ENCODE measurements at regions not wholly inside any gene's neighbourhood (a gene's known extent, or its start where the extent isn't known, plus 50 kb on each side); places are given as distances from the start of the nearest gene placed in this dataset.

- no peak for DNase-seq (ENCODE audit: low spot score)
Measured at GRCh38 chr10:128316925-128317324, 190.7 kb upstream of the MKI67 start.

- DNase-seq (ENCODE audit: low spot score) = no peak
Measured at GRCh38 chr10:128318366-128318765, 192.1 kb upstream of the MKI67 start.

- no peak for DNase-seq (ENCODE audit: low spot score)
Measured at GRCh38 chr10:128318913-128319312, 192.7 kb upstream of the MKI67 start.

- no peak for DNase-seq (ENCODE audit: low spot score)
Measured at GRCh38 chr10:128322106-128322505, 195.9 kb upstream of the MKI67 start.

GRCh38 chr10:128322950-128323349 lies 196.7 kb upstream of the MKI67 start:
- DNase-seq (ENCODE audit: low spot score) = no peak

GRCh38 chr10:128324058-128324827 lies 198.0 kb upstream of the MKI67 start:
- DNase-seq (ENCODE audit: low spot score) = peak; percentile 8

- DNase-seq (ENCODE audit: low spot score) = no peak
Measured at GRCh38 chr10:128325788-128326187, 199.6 kb upstream of the MKI67 start.

GRCh38 chr10:128326251-128326650 lies 200.0 kb upstream of the MKI67 start:
- no peak for DNase-seq (ENCODE audit: low spot score)

- no peak for DNase-seq (ENCODE audit: low spot score)
Measured at GRCh38 chr10:128326851-128327250, 200.6 kb upstream of the MKI67 start.

- no peak for DNase-seq (ENCODE audit: low spot score)
Measured at GRCh38 chr10:128336401-128336800, 210.2 kb upstream of the MKI67 start.

- no peak for DNase-seq (ENCODE audit: low spot score)
Measured at GRCh38 chr10:128337860-128338378, 211.7 kb upstream of the MKI67 start.

GRCh38 chr10:128338951-128339350 lies 212.7 kb upstream of the MKI67 start:
- no peak for DNase-seq (ENCODE audit: low spot score)

GRCh38 chr10:128339753-128340152 lies 213.5 kb upstream of the MKI67 start:
- DNase-seq (ENCODE audit: low spot score) = no peak

GRCh38 chr10:128345353-128345752 lies 219.1 kb upstream of the MKI67 start:
- no peak for DNase-seq (ENCODE audit: low spot score)

GRCh38 chr10:128360783-128361182 lies 234.6 kb upstream of the MKI67 start:
- no peak for DNase-seq (ENCODE audit: low spot score)

- no peak for DNase-seq (ENCODE audit: low spot score)
Measured at GRCh38 chr10:128361487-128361886, 235.3 kb upstream of the MKI67 start.

GRCh38 chr10:128362514-128362913 lies 236.3 kb upstream of the MKI67 start:
- no peak for DNase-seq (ENCODE audit: low spot score)

GRCh38 chr10:128364631-128365030 lies 238.4 kb upstream of the MKI67 start:
- DNase-seq (ENCODE audit: low spot score) = no peak

GRCh38 chr10:128365156-128365725 lies 239.0 kb upstream of the MKI67 start:
- no peak for DNase-seq (ENCODE audit: low spot score)

GRCh38 chr10:128367807-128368206 lies 241.6 kb upstream of the MKI67 start:
- no peak for DNase-seq (ENCODE audit: low spot score)

GRCh38 chr10:128369101-128369650 lies 243.0 kb upstream of the MKI67 start:
- no peak for DNase-seq (ENCODE audit: low spot score)

- DNase-seq (ENCODE audit: low spot score) = no peak
Measured at GRCh38 chr10:128373071-128373749, 247.0 kb upstream of the MKI67 start.

GRCh38 chr10:128373831-128374230 lies 247.6 kb upstream of the MKI67 start:
- DNase-seq (ENCODE audit: low spot score) = no peak

Data from cerebellar cortex (tissue), 1 donor.